ENCODE measurements at regions not wholly inside any gene's neighbourhood (a gene's known extent, or its start where the extent isn't known, plus 50 kb on each side); places are given as distances from the start of the nearest gene placed in this dataset.

DNA sequence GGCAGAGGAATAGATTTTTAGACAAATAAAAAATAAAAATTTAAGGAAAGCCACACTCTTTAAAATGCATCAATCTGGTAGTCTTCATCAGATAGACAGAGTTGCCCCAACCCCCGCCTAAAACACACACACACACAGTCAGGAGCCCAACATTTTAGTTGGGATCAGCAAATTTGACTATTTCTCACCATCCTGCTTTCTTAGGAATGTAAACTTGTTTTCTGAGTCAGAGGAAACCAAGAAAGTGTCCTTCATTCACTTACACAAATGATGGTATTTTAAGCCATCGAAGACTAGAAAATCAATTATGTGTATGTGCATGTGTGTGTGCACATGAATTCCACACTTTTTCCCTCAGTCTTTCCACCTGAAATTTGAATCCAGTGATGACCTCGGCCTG is 1657.5 kb downstream of the SLITRK1 start:
- TF ChIP-seq NFYA (IDR thresholded peaks at IDR 0.05; ENCODE audit: borderline replicate concordance, low read depth, low read length) (no peak), POLR2A (IDR thresholded peaks at IDR 0.05; ENCODE audit: low read depth, low read length) (no peak), RCOR1 (conservative IDR thresholded peaks at IDR 0.05; ENCODE audit: low read depth, low read length) (no peak), E2F4 (IDR thresholded peaks at IDR 0.05; ENCODE audit: low read depth, low read length) (no peak), EP300 (IDR thresholded peaks at IDR 0.05; ENCODE audit: borderline replicate concordance in 1 of 2, control insufficient read depth in 1 of 2, low read depth in 2 of 2, low read length in 2 of 2) (no peak), TAF1 (IDR thresholded peaks at IDR 0.05; ENCODE audit: borderline replicate concordance, low read depth, low read length) (no peak), ETV6 (conservative IDR thresholded peaks at IDR 0.05 in 1 of 2, IDR thresholded peaks at IDR 0.05 in 1 of 2; ENCODE audit: borderline replicate concordance in 1 of 2, low read depth in 1 of 2) (no peak), EED (IDR thresholded peaks at IDR 0.05; ENCODE audit: low read depth) (no peak)

All from GM12878 (cell line).